GM18502 (cell line): ENCODE measurements at regions not wholly inside any gene's neighbourhood (a gene's known extent, or its start where the extent isn't known, plus 50 kb on each side); places are given as distances from the start of the nearest gene placed in this dataset.

ENCODE experiments used
- ATAC-seq: cut with Tn5 transposase; IDR thresholded peaks from one replicate; pipeline ENCODE4 v1.9.1; 2021; ENCODE audit warnings: mild to moderate bottlenecking; ENCODE audit not compliant: unreplicated experiment, poor library complexity

DNA sequence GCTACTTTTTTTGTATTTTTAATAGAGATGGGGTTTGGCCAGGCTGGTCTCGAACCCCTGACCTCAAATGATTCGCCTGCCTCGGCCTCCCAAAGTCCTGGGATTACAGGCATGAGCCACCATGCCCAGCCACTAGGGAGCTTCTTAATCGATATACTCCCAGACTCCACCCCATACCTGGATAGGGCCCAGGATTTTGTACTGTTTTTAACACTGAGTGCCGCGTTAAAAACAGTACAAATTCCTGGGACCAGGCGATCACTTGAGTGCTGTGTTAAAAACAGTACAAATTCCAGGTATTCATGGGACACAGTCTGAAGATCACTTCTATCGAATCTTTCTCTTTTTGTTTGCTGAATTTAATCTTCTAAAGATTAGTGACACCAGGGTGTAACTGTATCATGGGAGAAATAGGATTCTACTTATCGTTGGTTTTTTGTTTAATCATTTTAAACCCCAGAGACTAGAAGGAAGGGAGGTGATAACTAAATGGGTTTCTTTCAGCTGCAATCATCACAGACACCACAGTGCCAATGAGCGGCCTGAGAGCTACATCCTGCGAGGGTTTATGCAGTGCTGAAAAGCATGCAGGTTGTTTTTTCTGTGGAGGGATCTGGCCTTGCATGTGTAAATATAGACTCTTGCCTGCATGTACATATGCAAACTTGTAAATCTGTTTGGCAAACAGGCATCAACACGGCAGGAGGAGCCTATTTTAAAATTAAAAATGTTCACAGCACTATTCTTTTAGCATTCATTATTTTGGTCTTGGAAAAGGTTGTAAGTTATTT is 303.8 kb upstream of the WWC1 start:
- no peak for ATAC-seq

DNA sequence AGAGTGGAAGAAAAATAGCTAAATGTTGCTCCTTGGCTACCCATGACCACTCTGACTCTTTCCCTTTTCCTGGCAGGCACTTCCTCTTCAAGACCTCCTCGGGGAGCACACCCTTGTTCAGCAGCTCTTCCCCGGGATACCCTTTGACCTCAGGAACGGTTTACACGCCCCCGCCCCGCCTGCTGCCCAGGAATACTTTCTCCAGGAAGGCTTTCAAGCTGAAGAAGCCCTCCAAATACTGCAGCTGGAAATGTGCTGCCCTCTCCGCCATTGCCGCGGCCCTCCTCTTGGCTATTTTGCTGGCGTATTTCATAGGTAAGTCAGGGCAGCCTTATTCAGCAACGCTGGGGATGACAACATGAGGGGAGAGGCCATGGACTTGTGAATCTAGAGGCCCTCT is 298.6 kb upstream of the WWC1 start:
- no peak for ATAC-seq

DNA sequence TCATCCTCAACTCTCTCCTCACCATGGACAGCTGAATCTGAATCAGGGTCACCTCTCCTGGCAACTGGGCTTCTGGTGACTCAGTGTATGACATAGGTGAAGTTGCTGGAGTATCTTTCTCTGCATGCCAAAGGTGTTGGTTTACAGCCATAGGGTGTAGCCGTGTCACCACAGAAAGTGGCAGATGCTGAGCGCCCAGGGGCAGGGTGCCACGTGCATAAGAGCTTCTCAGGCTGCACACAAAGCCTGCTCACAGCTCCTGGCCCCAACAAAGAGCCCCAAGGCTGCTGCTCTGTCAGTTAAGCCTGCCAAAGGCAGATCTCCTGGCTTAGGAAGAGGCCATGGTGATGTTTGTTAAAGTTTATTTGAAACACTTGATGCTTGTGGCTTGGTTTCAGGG is 297.7 kb upstream of the WWC1 start:
- no peak for ATAC-seq

DNA sequence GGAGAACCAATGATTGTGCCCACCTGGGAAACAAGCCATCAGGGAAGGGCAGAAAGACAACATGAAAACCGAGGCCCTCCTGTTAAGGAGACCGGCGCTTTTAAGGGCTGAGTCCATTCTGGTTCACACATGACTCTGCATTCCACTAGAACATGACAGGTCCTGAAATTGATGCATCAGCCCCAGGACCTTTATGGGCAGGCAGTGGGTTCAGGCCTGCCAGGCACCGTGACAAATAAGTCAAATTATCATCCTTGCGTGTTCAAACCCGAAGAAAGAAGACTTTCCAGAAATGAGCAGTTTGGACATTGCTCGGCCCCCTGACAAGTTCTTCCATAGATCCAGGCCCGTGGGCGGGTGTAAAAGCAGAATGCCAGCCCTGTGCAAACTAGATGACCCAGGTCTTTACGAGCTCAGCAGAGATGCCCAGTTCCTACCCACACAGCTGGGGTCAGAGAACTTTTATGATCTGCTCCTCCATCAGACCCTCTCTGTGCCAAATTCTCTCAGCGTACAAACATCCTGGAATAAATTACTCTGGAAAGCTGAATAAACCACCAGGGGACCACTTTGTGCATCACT is 295.5 kb upstream of the WWC1 start:
- no peak for ATAC-seq

DNA sequence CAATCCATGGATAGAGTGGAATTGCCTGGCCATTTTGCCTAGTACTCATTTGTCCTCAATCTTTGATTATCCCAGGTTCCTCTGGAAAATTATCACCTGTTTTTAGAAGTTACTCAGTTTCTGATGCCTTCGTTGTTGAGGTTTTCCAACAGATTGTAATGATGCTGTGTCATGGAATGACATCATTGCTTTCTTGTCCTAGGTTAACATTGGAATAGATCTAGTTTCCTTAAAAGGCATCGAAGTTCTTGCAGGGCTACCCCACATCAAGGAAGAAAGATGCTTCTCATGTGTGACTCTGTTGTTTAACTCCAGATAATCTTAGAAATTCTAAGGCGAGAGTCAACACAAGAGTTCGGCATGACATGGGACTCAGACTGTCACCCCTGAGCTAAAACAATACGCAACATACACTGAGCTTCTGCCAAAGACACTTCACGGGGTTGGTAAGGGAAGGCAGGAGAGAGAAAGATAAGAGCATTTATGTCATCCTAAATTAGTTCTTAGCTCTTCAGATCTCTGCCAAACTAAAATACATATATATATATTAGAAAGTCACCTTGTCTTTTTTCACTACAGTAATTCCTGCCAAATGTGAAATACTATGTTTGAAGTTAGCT is 293.2 kb upstream of the WWC1 start:
- no peak for ATAC-seq

DNA sequence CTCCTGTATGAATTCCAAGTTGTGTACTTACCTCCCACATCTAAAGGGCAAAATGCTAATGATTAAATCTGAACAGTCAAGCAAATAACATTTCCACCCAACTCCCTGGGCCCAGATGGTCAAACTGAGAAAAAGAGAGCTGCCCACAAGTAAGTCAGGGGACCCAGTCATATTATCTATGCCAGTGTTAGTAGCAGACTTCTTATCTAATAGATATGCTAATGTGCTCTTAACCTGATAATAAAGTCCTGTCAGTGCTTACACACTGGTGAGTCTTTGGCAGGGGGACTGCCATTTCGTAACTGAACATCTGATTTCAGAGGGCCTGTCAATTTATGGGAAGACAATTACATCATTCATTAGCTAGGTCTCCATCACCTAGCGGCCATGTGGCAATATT is 292.3 kb upstream of the WWC1 start:
- no peak for ATAC-seq

DNA sequence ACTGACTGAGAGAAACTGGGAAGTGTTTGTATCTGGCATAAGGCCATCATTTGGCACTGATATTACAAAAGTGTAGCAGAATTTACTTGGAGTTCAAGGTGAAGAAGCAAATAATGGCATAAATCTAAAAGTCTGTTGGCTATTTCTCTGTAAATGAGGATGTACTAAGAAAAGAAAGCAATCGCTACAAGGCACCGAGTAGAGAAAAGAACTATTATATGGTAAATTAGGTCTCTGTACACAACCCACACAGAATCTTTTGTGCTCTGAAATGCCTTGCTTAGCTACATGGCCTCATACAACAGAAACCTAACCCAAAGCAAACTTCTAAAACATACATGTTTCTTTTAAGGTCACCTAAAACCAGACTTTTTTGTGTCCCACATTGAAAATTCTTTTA is 290.1 kb upstream of the WWC1 start:
- ATAC-seq = no peak

DNA sequence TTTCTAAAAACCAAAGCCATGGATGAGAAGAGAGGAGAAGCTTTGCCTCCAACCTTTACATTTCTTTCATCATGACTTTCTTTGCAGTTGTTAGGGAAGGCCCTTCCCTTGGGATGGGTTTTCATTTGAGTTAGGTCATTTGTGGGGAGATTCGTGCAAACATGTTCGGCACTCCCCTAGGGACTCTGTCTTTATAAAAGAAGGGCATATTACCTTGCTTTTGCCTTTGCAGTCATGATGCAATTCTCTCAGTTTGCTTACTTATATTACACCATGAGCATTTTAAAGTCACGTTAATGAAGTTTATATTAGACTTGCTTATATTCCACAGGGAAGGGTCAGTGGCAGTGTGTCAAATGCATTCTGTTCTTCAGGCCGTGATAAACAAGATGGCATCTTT is 289.3 kb upstream of the WWC1 start:
- no peak for ATAC-seq

DNA sequence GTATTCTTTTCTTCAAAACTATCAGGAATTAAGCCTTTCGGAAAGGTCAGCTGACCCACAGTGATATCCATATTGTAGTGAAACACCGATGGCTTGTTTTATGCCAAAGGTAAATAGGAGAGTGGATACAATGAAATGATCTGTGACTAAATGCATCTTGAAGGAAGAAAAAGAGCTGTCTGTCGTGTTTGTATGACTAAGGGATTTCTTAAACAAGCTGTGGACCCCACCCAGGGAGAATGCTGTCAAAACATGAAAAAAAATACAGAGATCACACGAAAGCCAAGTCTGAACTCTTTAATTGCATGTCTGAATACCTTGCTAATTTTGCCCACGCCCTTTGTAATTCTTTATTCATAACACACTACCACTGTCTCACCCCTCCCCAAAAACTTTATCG is 286.4 kb upstream of the WWC1 start:
- ATAC-seq = no peak

DNA sequence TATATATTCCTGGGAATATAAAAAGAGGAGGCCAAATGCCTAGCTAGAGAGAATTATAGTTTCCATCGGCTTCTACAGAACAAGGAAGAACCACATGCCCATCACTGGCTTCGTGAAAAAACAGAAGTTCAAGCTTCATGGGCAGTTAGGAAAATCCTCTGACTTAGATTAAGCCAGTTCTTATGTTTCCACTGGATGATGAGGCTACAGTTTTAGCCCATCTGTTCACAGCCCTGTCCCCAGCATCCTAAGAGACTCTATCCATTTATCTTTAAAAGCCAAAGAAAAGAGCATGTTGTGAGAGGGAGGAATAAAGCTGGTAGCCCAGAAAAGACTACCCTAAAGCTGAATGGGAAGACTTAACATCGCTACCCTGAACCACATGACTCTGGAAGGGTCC is 285.5 kb upstream of the WWC1 start:
- no peak for ATAC-seq

DNA sequence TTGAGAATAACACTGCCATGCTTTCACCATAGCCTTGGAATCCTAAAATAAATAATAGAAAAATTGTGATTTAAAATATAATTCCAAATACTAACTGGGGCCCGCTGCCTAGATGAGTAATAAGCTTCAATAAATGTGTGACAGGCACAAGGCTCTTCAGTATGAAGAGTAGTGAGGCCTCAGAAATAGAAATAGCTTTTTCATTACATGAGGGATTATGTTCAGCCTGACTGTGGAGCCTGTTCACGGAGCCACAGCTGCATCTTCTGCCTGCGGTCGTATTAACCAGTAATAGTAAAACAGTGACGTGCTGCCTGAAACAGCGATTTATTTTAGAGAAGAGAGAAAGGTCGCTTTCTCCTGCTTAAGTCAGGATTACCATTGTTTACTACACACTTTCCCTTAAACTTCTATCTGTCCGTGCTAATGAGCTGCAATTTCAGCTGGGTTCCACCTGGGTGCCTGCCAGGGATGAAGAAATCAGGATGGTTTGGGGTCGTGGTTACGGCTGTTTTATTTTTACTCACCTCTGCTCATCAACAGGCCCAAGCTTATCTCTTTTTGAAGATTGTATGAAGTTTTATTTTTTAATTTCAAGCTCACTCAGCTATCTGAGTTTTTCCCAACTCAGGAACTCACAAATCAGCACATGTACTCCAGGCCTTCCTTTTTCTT is 284.9 kb upstream of the WWC1 start:
- ATAC-seq = no peak

DNA sequence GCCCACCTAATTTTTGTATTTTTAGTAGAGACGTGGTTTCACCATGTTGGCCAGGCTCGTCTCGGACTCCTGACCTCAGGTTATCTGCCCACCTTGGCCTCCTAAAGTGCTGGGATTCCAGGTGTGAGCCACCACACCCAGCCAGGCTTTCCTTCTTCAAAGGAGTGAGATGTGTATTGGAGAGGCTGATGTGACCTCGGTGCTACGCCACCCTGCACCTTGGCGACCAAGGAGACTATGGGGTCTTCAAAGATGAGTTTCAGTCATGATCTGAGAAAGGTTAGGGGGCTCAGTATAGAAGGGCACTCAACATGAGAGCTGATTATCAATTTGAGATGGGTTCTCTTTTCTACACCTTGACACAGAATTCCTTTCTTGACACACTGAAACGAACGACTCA is 284.2 kb upstream of the WWC1 start:
- no peak for ATAC-seq

DNA sequence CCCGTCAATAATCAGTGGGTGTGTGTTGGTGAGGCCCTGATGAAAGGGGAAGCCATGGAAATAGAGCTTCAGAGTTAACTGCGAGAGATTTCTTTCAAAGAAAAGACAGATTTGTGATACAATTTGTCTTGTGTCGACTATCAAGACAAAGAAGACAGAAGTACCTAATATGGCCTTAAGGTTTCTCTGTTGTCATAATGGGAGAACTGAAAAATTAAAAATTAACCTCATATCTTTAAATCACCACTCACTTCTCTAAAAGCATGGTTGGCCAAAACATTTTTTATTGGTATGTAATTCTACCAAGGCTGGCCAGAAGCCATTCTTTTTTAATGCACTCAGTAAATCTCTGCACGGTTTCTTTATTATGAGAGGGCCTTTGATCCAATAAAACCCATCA is 282.9 kb upstream of the WWC1 start:
- ATAC-seq = no peak

DNA sequence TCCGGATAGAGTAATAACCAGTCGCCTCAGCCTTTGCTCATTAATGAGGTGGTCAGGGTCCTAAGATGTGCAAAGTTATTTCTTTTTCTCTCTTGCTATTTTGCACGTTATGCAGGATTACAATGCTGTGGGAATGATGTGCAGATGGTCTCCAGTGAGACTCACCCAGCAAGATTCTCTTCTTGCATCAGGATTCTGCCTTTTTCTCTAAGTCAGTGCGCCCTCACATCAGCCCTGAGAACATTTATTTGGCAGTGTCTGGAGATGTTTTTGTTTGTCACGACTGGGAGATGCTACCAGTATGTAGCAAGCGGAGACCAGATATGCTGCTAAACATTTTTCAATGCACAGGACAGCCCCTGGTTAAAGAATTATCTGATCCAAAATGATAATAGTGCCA is 280.3 kb upstream of the WWC1 start:
- no peak for ATAC-seq

DNA sequence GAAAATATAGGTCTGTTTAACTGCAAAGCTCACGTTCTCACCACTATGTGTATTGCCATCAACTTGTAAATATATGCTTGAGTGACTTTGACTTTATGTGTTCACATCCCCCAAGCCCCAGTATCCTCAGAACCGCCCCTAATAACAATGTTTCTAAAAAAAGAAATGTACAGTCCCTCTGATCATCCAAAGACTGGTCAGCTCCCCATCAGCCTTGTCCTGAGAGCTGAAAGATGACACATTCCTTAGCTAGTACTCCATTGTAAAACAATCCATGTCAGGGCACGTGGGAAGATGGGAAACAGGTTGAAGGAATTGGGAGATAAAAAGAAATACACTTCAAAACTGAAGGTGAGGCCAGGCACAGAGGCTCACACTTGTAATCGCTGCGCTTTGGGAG is 279.4 kb upstream of the WWC1 start:
- no peak for ATAC-seq

DNA sequence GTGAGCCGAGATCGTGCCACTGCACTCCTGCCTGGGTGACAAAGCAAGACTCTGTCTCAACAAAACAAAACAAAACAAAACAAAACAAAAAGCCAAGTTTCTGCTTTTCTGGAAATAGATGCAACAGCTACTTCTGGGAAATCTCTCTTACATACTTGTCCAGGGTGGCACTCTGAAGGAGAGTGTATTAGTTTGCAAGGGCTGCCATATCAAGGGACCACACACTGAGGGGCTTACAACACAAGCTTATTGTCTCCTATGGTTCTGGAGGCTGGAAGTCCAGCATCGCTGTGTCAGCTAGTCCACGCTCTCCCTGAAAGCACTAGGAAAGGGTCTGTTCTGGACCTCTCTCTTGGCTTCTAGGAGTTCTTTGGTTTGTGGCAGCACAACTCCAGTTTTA is 277.9 kb upstream of the WWC1 start:
- ATAC-seq = no peak

DNA sequence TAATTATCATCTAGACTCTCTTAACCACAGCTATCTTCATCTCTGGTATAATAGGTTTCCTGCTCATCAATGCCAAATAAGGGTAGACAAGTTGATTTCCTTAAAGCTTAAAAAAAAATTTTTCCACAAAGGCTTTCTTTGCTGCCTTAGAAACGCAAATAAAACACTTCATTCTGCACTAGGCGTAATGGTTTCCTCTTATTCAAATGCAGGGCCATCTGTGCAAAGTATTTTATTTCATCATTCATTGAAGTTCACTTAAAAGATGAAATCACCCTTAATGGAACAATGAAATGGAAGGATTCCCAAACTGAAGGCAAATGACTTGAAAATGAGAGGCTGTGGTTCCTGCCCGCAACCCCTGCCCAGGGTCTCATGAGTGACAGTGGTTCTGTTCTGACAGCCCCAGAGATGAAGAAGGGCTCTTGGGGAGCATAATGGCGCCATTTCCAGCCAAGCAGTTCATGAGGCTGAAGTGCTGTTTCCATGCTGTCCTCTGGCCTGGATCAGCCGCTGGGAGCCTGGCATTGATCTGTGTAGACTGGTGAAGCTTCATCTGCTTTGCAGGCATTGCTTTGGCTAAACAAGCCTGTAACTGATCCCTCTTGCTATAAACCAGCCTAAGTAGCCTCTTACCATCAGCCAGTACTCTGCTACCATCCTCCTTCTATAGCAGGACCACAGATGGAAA is 276.9 kb upstream of the WWC1 start:
- no peak for ATAC-seq

DNA sequence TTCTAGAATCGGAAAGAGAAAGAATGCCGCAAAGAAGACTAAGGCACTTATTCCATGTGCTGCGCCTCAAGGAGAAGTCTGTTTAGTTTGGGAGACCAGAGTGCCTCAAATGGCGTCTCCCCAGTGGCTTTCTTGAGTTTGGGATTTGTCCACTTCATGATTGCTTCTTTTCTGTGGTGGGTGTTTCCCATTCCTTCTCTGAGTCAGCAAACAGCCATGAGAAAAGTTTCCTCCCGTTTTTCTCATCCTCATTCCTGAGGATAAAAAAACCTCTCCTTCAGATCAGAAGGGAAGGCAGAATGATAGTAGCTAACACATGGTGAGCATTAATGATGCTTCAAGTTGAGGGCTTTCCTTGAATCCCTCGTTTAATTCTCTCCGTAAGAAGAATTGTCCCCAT is 275.9 kb upstream of the WWC1 start:
- no peak for ATAC-seq

DNA sequence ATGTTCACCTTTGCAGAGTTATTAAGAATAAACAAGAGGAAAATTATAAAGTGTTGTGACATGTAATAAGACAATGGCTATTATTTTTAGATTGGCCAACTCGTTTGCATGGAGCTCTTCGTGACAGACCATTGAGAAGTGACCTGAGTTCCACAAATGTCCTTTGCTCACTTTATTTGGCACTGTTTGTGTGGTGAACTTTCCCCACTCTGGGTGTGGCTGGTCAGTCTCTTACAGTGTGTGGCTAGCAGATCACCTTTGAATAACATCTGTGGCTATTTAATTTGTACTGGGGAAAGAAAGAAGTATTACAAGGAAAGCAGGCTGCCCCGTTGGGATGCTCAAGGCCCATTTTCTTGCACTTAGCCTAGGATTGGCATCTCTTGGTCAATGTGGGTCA is 274.1 kb upstream of the WWC1 start:
- ATAC-seq = no peak

DNA sequence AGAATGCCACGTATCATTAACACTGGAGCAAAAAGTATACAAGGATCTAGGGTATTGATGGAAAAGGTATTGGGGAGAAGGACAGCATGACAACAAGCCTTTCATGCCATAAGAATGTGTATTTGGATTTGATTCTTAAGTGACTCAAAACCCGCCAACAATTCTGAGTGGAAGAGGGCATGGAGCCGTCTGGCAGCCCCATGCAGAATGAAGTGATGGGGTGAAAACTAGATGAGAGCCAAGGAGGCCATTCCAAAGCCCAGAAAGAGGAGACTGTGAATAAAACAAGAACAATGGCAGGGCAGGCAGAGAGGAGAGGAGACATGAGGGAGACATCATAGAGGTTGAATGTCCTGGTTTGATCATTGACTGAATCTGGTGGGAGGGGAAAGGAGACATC is 272.3 kb upstream of the WWC1 start:
- no peak for ATAC-seq
